Heart right ventricle (tissue), 16 donors: ENCODE measurements at regions not wholly inside any gene's neighbourhood (a gene's known extent, or its start where the extent isn't known, plus 50 kb on each side); places are given as distances from the start of the nearest gene placed in this dataset.

Experiments used
- ATAC-seq, 8 donors: fragments of 200-7000 bp; cut with Tn5 transposase; one replicate each; pipeline ENCODE4 v1.9.1; 2020; ENCODE audit warnings: mild to moderate bottlenecking in 8 of 8, moderate library complexity in 8 of 8, moderate number of reproducible peaks in 1 of 8
- DNase-seq, 2 donors: peaks; one replicate each; pipeline ENCODE4 v3.0.0-alpha.2; 2020
- H3K27ac ChIP-seq, 10 donors: fragments of 200-600 bp; sonication (generic) in 2 of 10; one replicate each; pipeline versions ENCODE4 v1.5.0 to v1.8.0; 2020 to 2022; ENCODE audit warnings: mild to moderate bottlenecking in 3 of 10
- H3K27me3 ChIP-seq, 7 donors: fragments of 200-600 bp; one replicate each; pipeline ENCODE4 v1.8.0; 2021 to 2022; ENCODE audit warnings: mild to moderate bottlenecking in 2 of 7
- H3K36me3 ChIP-seq, 9 donors: fragments of 200-600 bp; sonication (generic) in 1 of 9; one replicate each; pipeline versions ENCODE4 v1.5.0 to v1.8.0; 2020 to 2022; ENCODE audit warnings: mild to moderate bottlenecking in 2 of 9
- H3K4me1 ChIP-seq, 9 donors: fragments of 200-600 bp; sonication (generic) in 1 of 9; one replicate each; pipeline versions ENCODE4 v1.5.0 to v1.8.0; 2020 to 2022; ENCODE audit warnings: mild to moderate bottlenecking in 4 of 9
- H3K4me3 ChIP-seq, 10 donors: fragments of 200-600 bp; sonication (generic) in 2 of 10; one replicate each; pipeline versions ENCODE4 v1.5.0 to v1.8.0; 2020 to 2022; ENCODE audit warnings: mild to moderate bottlenecking in 7 of 10, moderate library complexity in 2 of 10
- H3K9me3 ChIP-seq, 11 donors: fragments of 200-600 bp in 10 of 11; sonication (generic) in 2 of 11; one replicate each; pipeline versions ENCODE4 v1.5.0 to v1.8.0; 2013 to 2022; ENCODE audit warnings: mild to moderate bottlenecking in 2 of 11, control low read depth in 1 of 11, moderate library complexity in 1 of 11
- CTCF ChIP-seq, 9 donors: fragments of 200-600 bp; sonication (generic) in 2 of 9; IDR thresholded peaks; one replicate each; pipeline versions ENCODE4 v1.5.0 to v1.8.0; 2021 to 2022; ENCODE audit warnings: antibody characterized with exemption in 9 of 9, mild to moderate bottlenecking in 5 of 9, moderate library complexity in 1 of 9
- WGBS, 2 donors: extraction: QIAGEN DNeasy Blood & Tissue Kit; methylation state at CpG; one replicate each; pipeline ENCODE4 v1.1.7; 2013; ENCODE audit warnings: inconsistent platforms in 1 of 2; 5-methylcytosine and 5-hydroxymethylcytosine counted together
- intact Hi-C, 10 donors: fragments of 100-400 bp; cut with DNase I; formaldehyde crosslinking; loops; one replicate each; pipeline versions ENCODE4 v1.11.1 to v1.14.2; 2022
- donor health status: Arrhythmogenic right ventricular cardiomyopathy.
- donor health status: ischemic (EF 13 %, LVEDD 7.1; RV severe dilation, severe dysfunction).
- donor health status: healthy with polysubstance abuse.
- donor health status: DM: no; HTN: yes; CAD: no.
- donor health status: DM: no; HTN: no; CAD: no.
- donor health status: ischemic (EF 25% LVEDD 6.9; RV normal size, moderate dysfunction).
- donor health status: ischemic (EF 25% LVEDD 5.7; RV mildly dilated, moderate dysfunction).
- donor health status: healthy.
- donor health status: DM: yes; HTN: yes; CAD: no.
- donor health status: Ischemic cardiomyopathy.
- donor health status: ischemic (EF 35%, LVEDD 5.7; RV mildly dilated, moderate dysfunction).
- donor health status: nonischemic (EF 11% LVEDD 7.7; RV severe dilation, severe dysfunction).
- donor health status: DM: yes; HTN: yes; CAD: no.
- donor health status: PGD.
- donor health status: ischemic (EF 29% LVEDD 5.4; RV normal size, mild dysfunction).
- donor health status: nonischemic (EF 23%, LVEDD 6.1; RV moderate dilation, normal function).

GRCh38 chr5:12284604-12285003, 380.4 kb upstream of the CTNND2 start:
- WGBS, 2 donors = 73 to 74% methylated on average over 1 of the region's 1 CpG
- Histone ChIP-seq H3K36me3 (no peaks in the 10 kb centered on the region), H3K4me3 (no peak overlapping the region), H3K27me3 (no peaks in the 10 kb centered on the region), H3K9me3 (no peaks in the 10 kb centered on the region), H3K4me1 (no peaks in the 10 kb centered on the region), H3K27ac (no peak overlapping the region)
- intact Hi-C loops = no loop called here
- TF ChIP-seq CTCF (IDR thresholded peaks at IDR 0.05) = no peak
- no peak for ATAC-seq
- no peak for DNase-seq

- TF ChIP-seq CTCF (IDR thresholded peaks at IDR 0.05) = no peak
- Histone ChIP-seq H3K4me3 (no peak overlapping the region), H3K4me1 (no peaks in the 10 kb centered on the region), H3K36me3 (no peaks in the 10 kb centered on the region), H3K27me3 (no peaks in the 10 kb centered on the region), H3K9me3 (peaks cover 0 to 10% (median 0%) of the 10 kb centered on the region in 11 donors), H3K27ac (no peak overlapping the region)
- no peak for ATAC-seq
- WGBS, 2 donors = 84 to 93% methylated on average over 2 of the region's 2 CpGs
- intact Hi-C loops = no loop called here
- DNase-seq = no peak
Measured at GRCh38 chr5:12277504-12278192, 373.4 kb upstream of the CTNND2 start.

- no peak overlapping the region for H3K4me3 ChIP-seq
- H3K9me3 ChIP-seq = peaks cover 0 to 10% (median 0%) of the 10 kb centered on the region in 11 donors
- no peak overlapping the region for H3K27ac ChIP-seq
- no peaks in the 10 kb centered on the region for H3K27me3 ChIP-seq
- H3K36me3 ChIP-seq = no peaks in the 10 kb centered on the region
- TF ChIP-seq CTCF (IDR thresholded peaks at IDR 0.05) = no peak
- no peaks in the 10 kb centered on the region for H3K4me1 ChIP-seq
- no peak for DNase-seq
- intact Hi-C loops = no loop called here
- no peak for ATAC-seq
- WGBS, 2 donors = 83 to 94% methylated on average over 1 of the region's 1 CpG
Measured at GRCh38 chr5:12274236-12274635, 370.0 kb upstream of the CTNND2 start.

DNA sequence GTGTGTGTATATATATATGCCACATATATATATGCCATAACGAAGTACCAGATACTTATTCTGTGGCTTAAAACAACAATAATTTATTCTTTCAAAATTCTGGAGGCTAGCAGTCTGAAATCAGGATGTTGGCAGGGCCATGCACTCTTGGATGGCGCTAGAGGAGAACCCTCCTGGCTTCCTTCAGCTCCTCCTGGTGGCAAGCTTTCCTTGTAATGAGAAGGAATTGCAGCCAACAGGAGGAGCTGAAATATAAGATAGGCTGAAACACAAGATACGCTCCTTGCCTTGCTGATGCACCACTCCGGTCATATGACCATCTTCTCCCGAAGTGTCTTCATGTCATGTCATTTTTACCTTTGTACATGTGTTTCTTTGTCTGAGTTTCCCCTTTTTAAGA, 368.1 kb upstream of the CTNND2 start:
- WGBS, 2 donors = 55 to 63% methylated on average over 5 of the region's 5 CpGs
- no peak for TF ChIP-seq CTCF (IDR thresholded peaks at IDR 0.05)
- H3K9me3 ChIP-seq = peaks cover 0 to 4% (median 0%) of the 10 kb centered on the region in 11 donors
- intact Hi-C loops = no loop called here
- no peak overlapping the region for H3K4me3 ChIP-seq
- H3K27ac ChIP-seq = no peak overlapping the region
- ATAC-seq = no peak
- DNase-seq = no peak
- H3K27me3 ChIP-seq = no peaks in the 10 kb centered on the region
- no peaks in the 10 kb centered on the region for H3K36me3 ChIP-seq
- no peaks in the 10 kb centered on the region for H3K4me1 ChIP-seq
